GM19240 (cell line): ENCODE measurements at regions not wholly inside any gene's neighbourhood (a gene's known extent, or its start where the extent isn't known, plus 50 kb on each side); places are given as distances from the start of the nearest gene placed in this dataset.

ENCODE experiments used
- DNase-seq: peaks from one replicate; pipeline ENCODE4 v3.0.0; 2011; ENCODE audit warnings: low spot score; ENCODE audit not compliant: insufficient read length

GRCh38 chr7:106807474-106807873 lies 57.6 kb upstream of the PIK3CG start:
- DNase-seq, result no peak

DNA sequence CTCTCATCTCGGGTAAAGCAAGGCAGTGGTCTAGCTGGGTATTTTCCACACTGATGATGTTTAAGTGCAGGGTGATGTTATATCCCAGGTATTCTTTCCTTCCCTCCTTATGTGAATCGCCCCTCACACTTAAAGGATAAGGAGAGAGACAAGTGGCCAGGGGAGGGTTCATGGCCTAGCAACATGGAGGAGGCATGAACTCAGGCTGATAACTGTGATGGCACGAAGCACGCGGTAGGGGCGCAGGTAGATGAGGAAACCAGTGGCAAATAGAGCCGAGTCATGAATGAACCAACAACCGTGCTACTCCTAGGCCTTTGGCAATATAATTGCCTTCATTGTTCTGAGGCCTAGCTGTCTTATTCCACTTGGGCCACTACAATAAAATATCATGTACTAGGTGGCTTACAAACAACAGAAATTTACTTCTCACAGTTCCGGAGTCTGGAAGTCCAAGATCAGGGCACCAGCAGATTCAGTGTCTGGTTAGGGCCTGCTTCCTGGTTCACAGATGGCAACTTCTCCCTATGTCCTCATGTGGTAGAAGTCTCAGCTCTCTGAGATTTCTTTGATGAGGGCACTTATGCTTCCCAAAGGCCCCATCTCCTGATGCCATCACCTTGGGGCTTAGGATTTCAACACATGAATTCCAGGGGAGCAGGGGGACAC lies 56.0 kb upstream of the PIK3CG start:
- no peak for DNase-seq

GRCh38 chr7:106811472-106811871 lies 53.6 kb upstream of the PIK3CG start:
- DNase-seq, result no peak

DNA sequence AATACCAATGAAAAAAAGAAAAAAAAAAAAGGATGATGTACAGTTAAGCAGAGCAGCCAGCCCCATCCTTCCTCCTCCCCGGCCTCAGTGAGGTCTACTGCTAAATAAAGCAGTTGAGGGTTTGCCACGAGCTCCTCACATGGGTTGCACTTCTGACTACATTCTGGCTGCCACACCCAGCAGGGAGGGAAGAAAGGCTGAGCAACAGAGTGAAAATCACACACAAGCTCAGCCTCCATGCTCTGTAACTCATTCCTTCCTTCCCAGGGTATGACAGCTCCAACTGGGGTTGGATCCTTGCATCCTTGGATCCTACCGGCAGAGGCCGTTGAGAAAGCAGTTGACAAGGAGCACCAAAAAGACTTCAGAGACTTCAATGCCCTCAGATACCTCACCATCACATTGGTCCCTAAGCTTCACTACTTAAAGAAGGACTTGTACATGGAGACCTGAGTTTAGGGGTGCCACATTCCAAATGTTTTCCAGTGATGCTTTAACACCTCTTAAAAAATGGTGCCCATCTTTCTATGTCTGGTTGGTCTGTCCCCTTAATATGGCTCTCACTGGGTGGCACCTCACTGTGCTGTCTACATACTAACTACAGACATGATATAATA lies 52.9 kb upstream of the PIK3CG start:
- DNase-seq, result no peak

DNA sequence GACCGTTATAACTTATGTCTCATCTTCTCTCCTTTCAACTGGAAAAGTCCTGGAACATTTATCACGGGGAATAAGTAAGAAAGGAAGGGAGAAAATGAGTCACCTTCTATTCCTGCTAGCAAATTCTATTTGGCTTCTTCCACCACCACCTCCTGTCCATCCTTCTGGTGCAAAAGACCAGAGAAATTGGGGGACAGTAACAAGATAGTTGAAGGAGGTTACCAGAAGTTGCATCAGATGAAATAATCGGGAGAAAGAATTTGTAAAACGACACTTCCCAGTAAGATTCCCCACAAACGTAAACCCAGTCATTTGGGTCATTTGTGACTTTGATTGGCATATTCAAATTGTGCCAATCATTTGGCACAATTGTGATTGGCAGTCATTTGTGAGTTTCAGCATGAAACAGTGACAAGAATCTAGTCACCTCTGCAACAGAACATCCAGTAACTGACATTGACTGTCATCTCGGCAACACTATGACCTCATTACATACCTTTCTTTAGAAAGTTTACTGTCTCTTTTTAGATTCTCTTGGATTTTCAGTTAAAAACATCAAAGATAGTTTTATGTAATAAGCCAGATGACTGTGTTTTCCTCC lies 51.3 kb upstream of the PIK3CG start:
- no peak for DNase-seq

DNA sequence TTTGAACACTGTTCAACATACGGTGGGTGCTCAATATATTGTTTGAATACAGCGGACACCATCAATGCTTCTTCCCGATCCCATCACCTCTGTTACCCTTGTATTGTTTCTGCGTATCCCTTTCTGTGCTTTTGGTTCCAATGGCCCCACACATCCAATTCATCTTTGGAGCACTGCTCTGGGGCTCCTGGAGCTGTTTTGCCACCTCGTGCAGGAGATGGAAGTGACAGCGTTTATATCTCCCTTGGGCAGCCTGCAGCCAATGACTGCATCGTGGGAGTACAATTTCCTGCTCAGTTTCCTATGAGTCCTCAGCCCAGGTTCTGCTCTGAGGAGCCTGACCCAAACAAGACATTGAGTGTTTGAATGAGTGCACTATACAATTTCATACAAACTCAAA lies 50.2 kb upstream of the PIK3CG start:
- no peak for DNase-seq
